MM.1S (cell line): ENCODE measurements at regions not wholly inside any gene's neighbourhood (a gene's known extent, or its start where the extent isn't known, plus 50 kb on each side); places are given as distances from the start of the nearest gene placed in this dataset.

Experiments used
- DNase-seq: peaks from one replicate; pipeline ENCODE4 v3.0.0-alpha.2; 2015
- H2AFZ ChIP-seq: fragments of 300-600 bp; sonication (generic); 2 replicates; pipeline ENCODE4 v1.6.0; 2016; ENCODE audit warnings: antibody characterized with exemption, low read length
- H3F3A ChIP-seq: fragments of 300-600 bp; sonication (generic); 2 replicates; pipeline ENCODE4 v1.6.1; 2016; ENCODE audit warnings: mild to moderate bottlenecking, antibody characterized with exemption, low read length, moderate library complexity, mixed read lengths; ENCODE audit not compliant: insufficient read depth
- H3K27ac ChIP-seq: fragments of 300-600 bp; sonication (generic); 2 replicates; pipeline ENCODE4 v1.5.1; 2016; ENCODE audit warnings: mild to moderate bottlenecking, low read length
- H3K27me3 ChIP-seq: fragments of 300-600 bp; sonication (generic); replicated peaks from 2 replicates; pipeline ENCODE4 v1.6.0; 2016; ENCODE audit warnings: low read length; ENCODE audit not compliant: insufficient read depth
- H3K36me3 ChIP-seq: fragments of 300-600 bp; sonication (generic); replicated peaks from 2 replicates; pipeline ENCODE4 v1.6.1; 2016; ENCODE audit warnings: mild to moderate bottlenecking, low read length, mixed read lengths; ENCODE audit not compliant: insufficient read depth
- H3K4me1 ChIP-seq: fragments of 300-600 bp; sonication (generic); 2 replicates; pipeline ENCODE4 v1.6.1; 2016; ENCODE audit warnings: low read length, mixed read lengths
- H3K4me2 ChIP-seq: fragments of 300-600 bp; sonication (generic); 2 replicates; pipeline ENCODE4 v1.6.0; 2016; ENCODE audit warnings: low read depth, low read length
- H3K4me3 ChIP-seq: fragments of 300-600 bp; sonication (generic); 2 replicates; pipeline ENCODE4 v1.5.1; 2016; ENCODE audit warnings: low read length, mixed read lengths
- H3K79me2 ChIP-seq: fragments of 300-600 bp; sonication (generic); 2 replicates; pipeline ENCODE4 v1.6.1; 2016; ENCODE audit warnings: mixed run types, low read length, mixed read lengths
- H3K9ac ChIP-seq: fragments of 300-600 bp; sonication (generic); 2 replicates; pipeline ENCODE4 v1.6.1; 2016; ENCODE audit warnings: low read length, mixed read lengths
- H3K9me2 ChIP-seq: fragments of 300-600 bp; sonication (generic); replicated peaks from 2 replicates; pipeline ENCODE4 v1.6.1; 2016; ENCODE audit warnings: mild to moderate bottlenecking, low read length, mixed read lengths; ENCODE audit not compliant: insufficient read depth
- H3K9me3 ChIP-seq: fragments of 300-600 bp; sonication (generic); replicated peaks from 2 replicates; pipeline ENCODE4 v1.6.1; 2016; ENCODE audit warnings: mild to moderate bottlenecking, low read length, mixed read lengths; ENCODE audit not compliant: insufficient read depth
- H4K20me1 ChIP-seq: fragments of 300-600 bp; sonication (generic); 2 replicates; pipeline ENCODE4 v1.6.1; 2016; ENCODE audit warnings: mild to moderate bottlenecking, low read length, moderate library complexity, mixed read lengths; ENCODE audit not compliant: insufficient read depth
- CTCF ChIP-seq: fragments of 300-600 bp; sonication (generic); IDR thresholded peaks from 2 replicates; pipeline ENCODE4 v1.5.1; 2016; ENCODE audit warnings: antibody characterized with exemption, low read length, mixed read lengths
- EZH2 ChIP-seq: fragments of 300-600 bp; sonication (generic); optimal IDR thresholded peaks from 2 replicates; pipeline ENCODE3; 2017; ENCODE audit warnings: low read depth, mild to moderate bottlenecking, antibody characterized with exemption, low read length, mixed read lengths
- EZH2phosphoT487 ChIP-seq: fragments of 300-600 bp; sonication (generic); IDR thresholded peaks from 2 replicates; pipeline ENCODE4 v1.6.1; 2018; ENCODE audit warnings: antibody characterized with exemption, low read length

GRCh38 chr5:104606258-104606829, 1043.8 kb upstream of the NUDT12 start:
- H3K9me3 ChIP-seq = no peaks in the 10 kb centered on the region

GRCh38 chr5:104599726-104600125, 1037.1 kb upstream of the NUDT12 start:
- no peak for DNase-seq
- no peak overlapping the region for H3K9ac ChIP-seq
- no peak overlapping the region for H3K4me3 ChIP-seq
- TF ChIP-seq CTCF = no peak
- no peak for TF ChIP-seq EZH2
- TF ChIP-seq EZH2phosphoT487 = no peak
- no peaks in the 10 kb centered on the region for H3F3A ChIP-seq
- H3K36me3 ChIP-seq = no peaks in the 10 kb centered on the region
- no peak overlapping the region for H3K27ac ChIP-seq
- no peaks in the 10 kb centered on the region for H3K4me1 ChIP-seq
- no peaks in the 10 kb centered on the region for H3K9me3 ChIP-seq
- no peaks in the 10 kb centered on the region for H4K20me1 ChIP-seq
- H3K9me2 ChIP-seq = no peaks in the 10 kb centered on the region
- no peaks in the 10 kb centered on the region for H3K27me3 ChIP-seq
- H3K4me2 ChIP-seq = no peak overlapping the region
- H2AFZ ChIP-seq = no peak overlapping the region
- no peaks in the 10 kb centered on the region for H3K79me2 ChIP-seq

More at GRCh38 chr5:104606258-104606829, 1043.8 kb upstream of the NUDT12 start:
- no peak overlapping the region for H3K9ac ChIP-seq
- no peaks in the 10 kb centered on the region for H3K79me2 ChIP-seq
- TF ChIP-seq EZH2 = no peak
- no peak for TF ChIP-seq CTCF
- TF ChIP-seq EZH2phosphoT487 = no peak
- no peaks in the 10 kb centered on the region for H4K20me1 ChIP-seq
- no peaks in the 10 kb centered on the region for H3F3A ChIP-seq
- no peak overlapping the region for H2AFZ ChIP-seq
- no peaks in the 10 kb centered on the region for H3K4me1 ChIP-seq
- H3K9me2 ChIP-seq = no peaks in the 10 kb centered on the region
- no peaks in the 10 kb centered on the region for H3K27me3 ChIP-seq
- no peaks in the 10 kb centered on the region for H3K36me3 ChIP-seq
- H3K4me2 ChIP-seq = no peak overlapping the region
- no peak for DNase-seq
- no peak overlapping the region for H3K4me3 ChIP-seq
- H3K27ac ChIP-seq = no peak overlapping the region

GRCh38 chr5:104598285-104598684, 1035.7 kb upstream of the NUDT12 start:
- Histone ChIP-seq H3K9me2 (no peaks in the 10 kb centered on the region), H3K79me2 (no peaks in the 10 kb centered on the region), H3K27ac (no peak overlapping the region)

More at GRCh38 chr5:104598285-104598684, 1035.7 kb upstream of the NUDT12 start:
- no peaks in the 10 kb centered on the region for H3K9me3 ChIP-seq
- no peaks in the 10 kb centered on the region for H3K4me1 ChIP-seq
- H3F3A ChIP-seq = no peaks in the 10 kb centered on the region
- no peak overlapping the region for H2AFZ ChIP-seq
- no peaks in the 10 kb centered on the region for H3K27me3 ChIP-seq
- DNase-seq = no peak
- H3K4me2 ChIP-seq = no peak overlapping the region
- H4K20me1 ChIP-seq = no peaks in the 10 kb centered on the region
- no peak overlapping the region for H3K4me3 ChIP-seq
- no peak for TF ChIP-seq CTCF
- no peak for TF ChIP-seq EZH2
- no peak for TF ChIP-seq EZH2phosphoT487
- H3K36me3 ChIP-seq = no peaks in the 10 kb centered on the region
- no peak overlapping the region for H3K9ac ChIP-seq
